ENCODE measurements at regions not wholly inside any gene's neighbourhood (a gene's known extent, or its start where the extent isn't known, plus 50 kb on each side); places are given as distances from the start of the nearest gene placed in this dataset.

DNA sequence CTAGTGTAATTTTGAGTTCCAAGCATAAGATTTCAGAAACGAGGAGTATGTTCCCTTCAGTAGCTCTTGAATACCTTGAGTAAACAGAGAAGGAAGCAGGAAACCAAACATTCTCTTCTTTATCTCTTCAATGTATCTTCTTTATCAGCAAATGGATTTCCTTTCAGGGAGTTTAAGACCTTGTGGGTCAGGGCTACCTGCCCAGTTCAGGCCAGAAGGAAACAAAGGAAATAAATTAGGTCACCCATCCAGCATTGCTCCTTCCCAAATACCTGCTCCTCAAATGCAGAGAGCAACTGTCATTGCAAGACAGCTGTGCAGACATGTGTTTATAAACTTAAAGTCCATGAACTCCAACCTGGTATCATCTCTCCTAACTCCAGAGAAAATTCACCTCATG is 130.1 kb upstream of the SOD1 start:
- peaks cover 4% of the 10 kb centered on the region for H3K79me2 ChIP-seq
- H3K36me3 ChIP-seq (replicated peaks; ENCODE audit: insufficient read depth, low read depth): no peaks in the 10 kb centered on the region
- H2AFZ ChIP-seq: no peak overlapping the region
- no peaks in the 10 kb centered on the region for H4K20me1 ChIP-seq (ENCODE audit: insufficient read depth, poor library complexity, severe bottlenecking)
- H3K9me2 ChIP-seq (replicated peaks; ENCODE audit: insufficient read depth): no peaks in the 10 kb centered on the region
- no peaks in the 10 kb centered on the region for H3K9me3 ChIP-seq (ENCODE audit: low read depth)
- no peak overlapping the region for H3K4me3 ChIP-seq
- WGBS (ENCODE audit: low lambda C conversion rate, missing lambda C conversion rate): 8% methylated on average over 1 of the region's 1 CpG
- H3K4me2 ChIP-seq: no peak overlapping the region
- peaks cover 14% of the 10 kb centered on the region for H3K4me1 ChIP-seq (ENCODE audit: insufficient read depth)
- DNase-seq (ENCODE audit: low spot score): no peak
- no peak overlapping the region for H3K27ac ChIP-seq
- no peak for TF ChIP-seq EZH2phosphoT487 (IDR thresholded peaks at IDR 0.05; ENCODE audit: low read depth, severe bottlenecking, unreplicated experiment)
- TF ChIP-seq, protein P1, sequence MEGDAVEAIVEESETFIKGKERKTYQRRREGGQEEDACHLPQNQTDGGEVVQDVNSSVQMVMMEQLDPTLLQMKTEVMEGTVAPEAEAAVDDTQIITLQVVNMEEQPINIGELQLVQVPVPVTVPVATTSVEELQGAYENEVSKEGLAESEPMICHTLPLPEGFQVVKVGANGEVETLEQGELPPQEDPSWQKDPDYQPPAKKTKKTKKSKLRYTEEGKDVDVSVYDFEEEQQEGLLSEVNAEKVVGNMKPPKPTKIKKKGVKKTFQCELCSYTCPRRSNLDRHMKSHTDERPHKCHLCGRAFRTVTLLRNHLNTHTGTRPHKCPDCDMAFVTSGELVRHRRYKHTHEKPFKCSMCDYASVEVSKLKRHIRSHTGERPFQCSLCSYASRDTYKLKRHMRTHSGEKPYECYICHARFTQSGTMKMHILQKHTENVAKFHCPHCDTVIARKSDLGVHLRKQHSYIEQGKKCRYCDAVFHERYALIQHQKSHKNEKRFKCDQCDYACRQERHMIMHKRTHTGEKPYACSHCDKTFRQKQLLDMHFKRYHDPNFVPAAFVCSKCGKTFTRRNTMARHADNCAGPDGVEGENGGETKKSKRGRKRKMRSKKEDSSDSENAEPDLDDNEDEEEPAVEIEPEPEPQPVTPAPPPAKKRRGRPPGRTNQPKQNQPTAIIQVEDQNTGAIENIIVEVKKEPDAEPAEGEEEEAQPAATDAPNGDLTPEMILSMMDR (IDR thresholded peaks at IDR 0.05; ENCODE audit: poor library complexity): no peak
- no peak for TF ChIP-seq EZH2 (IDR thresholded peaks at IDR 0.05; ENCODE audit: borderline replicate concordance)
- no peaks in the 10 kb centered on the region for H3K27me3 ChIP-seq

DNA sequence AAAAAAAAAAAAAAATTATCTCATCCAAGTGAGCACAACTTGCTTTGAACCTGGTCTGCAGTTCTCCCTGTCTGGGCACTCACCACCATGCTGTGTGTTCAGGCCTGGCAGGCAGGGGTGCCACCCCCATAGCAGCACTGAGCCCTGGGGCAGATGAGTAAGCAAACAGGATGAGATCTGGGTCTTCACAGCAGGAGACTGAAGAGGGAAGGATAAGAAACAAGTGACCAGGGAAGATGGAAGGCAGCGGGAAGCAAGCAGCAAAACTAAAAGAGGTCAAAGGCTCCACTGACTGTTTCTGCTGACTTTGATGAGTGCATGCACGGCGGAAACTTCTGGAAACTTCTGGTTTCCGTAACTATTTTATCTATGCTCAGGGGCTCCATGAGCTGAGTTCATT is 133.5 kb upstream of the SOD1 start:
- H3K36me3 ChIP-seq (replicated peaks; ENCODE audit: insufficient read depth, low read depth): no peaks in the 10 kb centered on the region
- H3K79me2 ChIP-seq: peaks cover 7% of the 10 kb centered on the region
- H4K20me1 ChIP-seq (ENCODE audit: insufficient read depth, poor library complexity, severe bottlenecking): no peaks in the 10 kb centered on the region
- H3K27me3 ChIP-seq: no peaks in the 10 kb centered on the region
- no peaks in the 10 kb centered on the region for H3K9me3 ChIP-seq (ENCODE audit: low read depth)
- H3K4me2 ChIP-seq: no peak overlapping the region
- WGBS (ENCODE audit: low lambda C conversion rate, missing lambda C conversion rate): 75% methylated on average over 4 of the region's 4 CpGs
- H3K9me2 ChIP-seq (replicated peaks; ENCODE audit: insufficient read depth): no peaks in the 10 kb centered on the region
- H3K4me3 ChIP-seq: no peak overlapping the region
- H3K27ac ChIP-seq: no peak overlapping the region
- TF ChIP-seq EZH2 (IDR thresholded peaks at IDR 0.05; ENCODE audit: borderline replicate concordance) (no peak), EZH2phosphoT487 (IDR thresholded peaks at IDR 0.05; ENCODE audit: low read depth, severe bottlenecking, unreplicated experiment) (no peak)
- TF ChIP-seq, protein P1 (IDR thresholded peaks at IDR 0.05; ENCODE audit: poor library complexity): no peak
- DNase-seq (ENCODE audit: low spot score): no peak
- peaks cover 14% of the 10 kb centered on the region for H3K4me1 ChIP-seq (ENCODE audit: insufficient read depth)
- no peak overlapping the region for H2AFZ ChIP-seq

DNA sequence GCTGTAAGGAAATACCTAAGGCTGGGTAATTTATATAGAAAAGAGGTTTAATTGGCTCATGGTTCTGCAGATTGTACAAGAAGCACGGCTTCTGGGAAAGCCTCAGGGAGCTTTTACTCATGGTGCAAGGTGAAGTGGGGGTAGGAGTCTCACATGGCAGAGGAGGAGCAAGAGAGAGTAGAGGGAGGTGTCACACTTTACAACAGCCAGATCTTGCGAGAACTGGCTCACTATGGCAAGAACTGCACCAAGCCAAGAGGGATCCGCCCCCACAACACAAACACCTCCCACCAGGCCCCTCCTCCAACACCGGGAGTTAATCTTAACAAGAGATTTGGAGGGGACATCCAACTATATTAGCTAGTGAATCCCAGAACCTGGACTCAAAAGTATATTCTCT is 135.4 kb upstream of the SOD1 start:
- no peak for TF ChIP-seq EZH2phosphoT487 (IDR thresholded peaks at IDR 0.05; ENCODE audit: low read depth, severe bottlenecking, unreplicated experiment)
- TF ChIP-seq EZH2 (IDR thresholded peaks at IDR 0.05; ENCODE audit: borderline replicate concordance): no peak
- TF ChIP-seq, protein P1 (IDR thresholded peaks at IDR 0.05; ENCODE audit: poor library complexity): no peak
- 57% methylated on average over 4 of the region's 4 CpGs for WGBS (ENCODE audit: low lambda C conversion rate, missing lambda C conversion rate)
- Histone ChIP-seq H3K27ac (no peak overlapping the region), H3K27me3 (no peaks in the 10 kb centered on the region), H3K9me2 (replicated peaks; ENCODE audit: insufficient read depth) (no peaks in the 10 kb centered on the region), H2AFZ (no peak overlapping the region), H3K4me1 (ENCODE audit: insufficient read depth) (peaks cover 4% of the 10 kb centered on the region), H3K4me2 (no peak overlapping the region), H3K9me3 (ENCODE audit: low read depth) (no peaks in the 10 kb centered on the region), H3K79me2 (peaks cover 7% of the 10 kb centered on the region), H3K4me3 (no peak overlapping the region), H4K20me1 (ENCODE audit: insufficient read depth, poor library complexity, severe bottlenecking) (no peaks in the 10 kb centered on the region), H3K36me3 (replicated peaks; ENCODE audit: insufficient read depth, low read depth) (no peaks in the 10 kb centered on the region)
- no peak for DNase-seq (ENCODE audit: low spot score)

DNA sequence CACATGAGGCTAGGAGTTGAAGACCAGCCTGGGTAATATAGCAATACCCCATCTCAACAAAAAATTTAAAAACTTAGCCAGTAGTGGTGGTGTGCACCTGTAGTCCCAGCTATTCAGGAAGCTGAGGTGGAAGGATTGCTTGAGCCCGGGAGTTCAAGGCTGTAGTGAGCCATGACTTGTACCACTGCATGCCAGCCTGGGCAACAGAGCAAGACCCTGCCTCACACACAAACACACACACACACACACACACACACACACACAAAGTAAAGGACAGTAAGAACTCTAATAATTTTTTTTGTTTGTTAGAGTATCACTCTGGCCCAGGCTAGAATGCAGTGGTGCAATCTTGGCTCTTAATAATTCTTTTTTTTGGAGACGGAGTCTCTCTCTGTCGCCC is 138.0 kb upstream of the SOD1 start:
- H2AFZ ChIP-seq: no peak overlapping the region
- no peak overlapping the region for H3K4me3 ChIP-seq
- no peak overlapping the region for H3K27ac ChIP-seq
- peaks cover 5% of the 10 kb centered on the region for H3K79me2 ChIP-seq
- no peak for DNase-seq (ENCODE audit: low spot score)
- H3K36me3 ChIP-seq (replicated peaks; ENCODE audit: insufficient read depth, low read depth): no peaks in the 10 kb centered on the region
- no peaks in the 10 kb centered on the region for H3K9me2 ChIP-seq (replicated peaks; ENCODE audit: insufficient read depth)
- no peaks in the 10 kb centered on the region for H3K27me3 ChIP-seq
- H4K20me1 ChIP-seq (ENCODE audit: insufficient read depth, poor library complexity, severe bottlenecking): no peaks in the 10 kb centered on the region
- WGBS (ENCODE audit: low lambda C conversion rate, missing lambda C conversion rate): 91% methylated on average over 3 of the region's 3 CpGs
- peaks cover 4% of the 10 kb centered on the region for H3K4me1 ChIP-seq (ENCODE audit: insufficient read depth)
- no peak overlapping the region for H3K4me2 ChIP-seq
- no peaks in the 10 kb centered on the region for H3K9me3 ChIP-seq (ENCODE audit: low read depth)
- TF ChIP-seq, protein P1 (IDR thresholded peaks at IDR 0.05; ENCODE audit: poor library complexity): no peak
- TF ChIP-seq EZH2 (IDR thresholded peaks at IDR 0.05; ENCODE audit: borderline replicate concordance): no peak
- no peak for TF ChIP-seq EZH2phosphoT487 (IDR thresholded peaks at IDR 0.05; ENCODE audit: low read depth, severe bottlenecking, unreplicated experiment)

All from hepatocyte (in vitro differentiated cells).